Activated CD8-positive, alpha-beta T cell treated with anti-CD3 and anti-CD28 coated beads for 36 hours (primary cell): ENCODE measurements at regions not wholly inside any gene's neighbourhood (a gene's known extent, or its start where the extent isn't known, plus 50 kb on each side); places are given as distances from the start of the nearest gene placed in this dataset.

ENCODE experiments used
- ATAC-seq: fragments of 200-7000 bp; cut with Tn5 transposase; one replicate; pipeline ENCODE4 v1.10.0; 2021; ENCODE audit warnings: mild to moderate bottlenecking, moderate library complexity
- CTCF ChIA-PET: fragments of 350-600 bp; sonication (Branson Sonifier 250); formaldehyde crosslinking; loops from one replicate; lab custom pipeline; 2021; ENCODE audit warnings: antibody characterized with exemption; lab: Charles Lee
- POLR2A ChIA-PET: fragments of 350-600 bp; sonication (Branson Sonifier 250); formaldehyde crosslinking; loops from one replicate; lab custom pipeline; 2021; ENCODE audit warnings: antibody characterized with exemption; lab: Charles Lee
- DNase-seq: peaks from one replicate; pipeline ENCODE4 v3.0.0-alpha.2; 2020
- H3K27ac Mint-ChIP-seq: one replicate; pipeline ENCODE4 v1.8.0; 2021; ENCODE audit warnings: mild to moderate bottlenecking, mixed read lengths
- H3K27me3 Mint-ChIP-seq: one replicate; pipeline ENCODE4 v1.8.0; 2021; ENCODE audit warnings: mixed read lengths
- H3K36me3 Mint-ChIP-seq: one replicate; pipeline ENCODE4 v1.8.0; 2021; ENCODE audit warnings: low read depth, mixed read lengths
- H3K4me1 Mint-ChIP-seq: one replicate; pipeline ENCODE4 v1.8.0; 2021; ENCODE audit warnings: low read depth, mixed read lengths
- H3K4me3 Mint-ChIP-seq: one replicate; pipeline ENCODE4 v1.8.0; 2021; ENCODE audit warnings: mild to moderate bottlenecking, moderate library complexity, mixed read lengths
- H3K9me3 Mint-ChIP-seq: one replicate; pipeline ENCODE4 v1.8.0; 2021; ENCODE audit warnings: mixed read lengths
- intact Hi-C: fragments of 100-400 bp; cut with micrococcal nuclease; formaldehyde crosslinking; loops from one replicate; pipeline ENCODE4 v1.10.0; 2022
- TF ChIP-seq, protein P1 (sequence below): fragments of 200-600 bp; IDR thresholded peaks from one replicate; pipeline ENCODE4 v1.8.0; 2022; ENCODE audit warnings: antibody characterized with exemption, mild to moderate bottlenecking

DNA sequence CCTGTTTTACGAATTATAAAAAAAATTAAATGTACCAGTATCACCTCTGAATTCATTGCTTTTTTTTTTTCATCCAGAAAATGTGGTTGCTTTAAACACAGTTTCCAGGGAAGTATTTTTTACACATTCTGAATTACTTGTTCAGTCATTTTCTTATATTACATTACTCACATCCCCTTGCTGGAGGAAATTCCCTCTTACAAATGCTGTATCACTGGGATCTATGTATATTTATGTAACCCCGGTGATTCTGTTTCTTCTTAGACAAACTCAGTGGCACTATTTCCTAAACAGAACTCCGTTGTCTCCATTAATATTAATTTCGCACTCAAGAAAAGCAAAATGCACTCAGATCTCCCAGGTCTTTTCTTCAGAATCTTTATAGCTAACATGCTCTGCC is 1078.5 kb upstream of the ZEB2 start:
- Mint-ChIP-seq H3K36me3 (no peaks in the 10 kb centered on the region), H3K4me3 (no peak overlapping the region), H3K4me1 (no peaks in the 10 kb centered on the region), H3K27me3 (no peaks in the 10 kb centered on the region), H3K27ac (no peak overlapping the region), H3K9me3 (no peaks in the 10 kb centered on the region)
- ATAC-seq (no peak), DNase-seq (no peak)
- CTCF ChIA-PET: no interaction called here
- intact Hi-C loops: no loop called here
- POLR2A ChIA-PET: no interaction called here
- TF ChIP-seq, protein P1, sequence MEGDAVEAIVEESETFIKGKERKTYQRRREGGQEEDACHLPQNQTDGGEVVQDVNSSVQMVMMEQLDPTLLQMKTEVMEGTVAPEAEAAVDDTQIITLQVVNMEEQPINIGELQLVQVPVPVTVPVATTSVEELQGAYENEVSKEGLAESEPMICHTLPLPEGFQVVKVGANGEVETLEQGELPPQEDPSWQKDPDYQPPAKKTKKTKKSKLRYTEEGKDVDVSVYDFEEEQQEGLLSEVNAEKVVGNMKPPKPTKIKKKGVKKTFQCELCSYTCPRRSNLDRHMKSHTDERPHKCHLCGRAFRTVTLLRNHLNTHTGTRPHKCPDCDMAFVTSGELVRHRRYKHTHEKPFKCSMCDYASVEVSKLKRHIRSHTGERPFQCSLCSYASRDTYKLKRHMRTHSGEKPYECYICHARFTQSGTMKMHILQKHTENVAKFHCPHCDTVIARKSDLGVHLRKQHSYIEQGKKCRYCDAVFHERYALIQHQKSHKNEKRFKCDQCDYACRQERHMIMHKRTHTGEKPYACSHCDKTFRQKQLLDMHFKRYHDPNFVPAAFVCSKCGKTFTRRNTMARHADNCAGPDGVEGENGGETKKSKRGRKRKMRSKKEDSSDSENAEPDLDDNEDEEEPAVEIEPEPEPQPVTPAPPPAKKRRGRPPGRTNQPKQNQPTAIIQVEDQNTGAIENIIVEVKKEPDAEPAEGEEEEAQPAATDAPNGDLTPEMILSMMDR: no peak

- Mint-ChIP-seq H3K4me3 (no peak overlapping the region), H3K27ac (no peak overlapping the region), H3K9me3 (no peaks in the 10 kb centered on the region), H3K27me3 (no peaks in the 10 kb centered on the region), H3K4me1 (no peaks in the 10 kb centered on the region), H3K36me3 (no peaks in the 10 kb centered on the region)
- no peak for DNase-seq
- CTCF ChIA-PET: no interaction called here
- no peak for ATAC-seq
- POLR2A ChIA-PET: no interaction called here
- intact Hi-C loops: no loop called here
- TF ChIP-seq, protein P1: no peak
Measured at GRCh38 chr2:145597809-145598208, 1077.9 kb upstream of the ZEB2 start.

DNA sequence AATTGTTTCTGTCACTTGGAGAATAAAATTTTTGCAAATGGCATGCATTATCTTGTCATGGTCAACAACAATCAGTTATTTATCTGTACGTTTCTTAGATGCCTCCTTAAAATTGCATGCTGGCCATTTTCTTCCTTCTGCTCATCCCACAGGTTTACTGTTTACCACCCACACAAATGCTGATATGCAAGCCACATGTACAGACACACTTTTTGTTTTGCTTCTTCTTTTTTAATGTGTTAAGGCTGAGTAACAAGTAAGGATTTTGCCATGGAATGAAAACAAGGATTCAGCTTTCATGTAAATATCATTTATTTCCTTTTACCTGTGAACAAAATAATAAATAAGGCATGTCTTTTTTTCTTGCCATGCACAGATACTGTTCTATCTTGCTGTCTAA is 1077.1 kb upstream of the ZEB2 start:
- ChIA-PET POLR2A (no interaction called here), CTCF (no interaction called here)
- H3K27me3 Mint-ChIP-seq: no peaks in the 10 kb centered on the region
- H3K36me3 Mint-ChIP-seq: no peaks in the 10 kb centered on the region
- no peaks in the 10 kb centered on the region for H3K9me3 Mint-ChIP-seq
- TF ChIP-seq, protein P1: no peak
- intact Hi-C loops: no loop called here
- H3K4me1 Mint-ChIP-seq: no peaks in the 10 kb centered on the region
- DNase-seq: no peak
- H3K27ac Mint-ChIP-seq: no peak overlapping the region
- ATAC-seq: no peak
- no peak overlapping the region for H3K4me3 Mint-ChIP-seq

GRCh38 chr2:145596416-145596815 is 1076.5 kb upstream of the ZEB2 start:
- no peaks in the 10 kb centered on the region for H3K36me3 Mint-ChIP-seq
- no peaks in the 10 kb centered on the region for H3K27me3 Mint-ChIP-seq
- no peak overlapping the region for H3K4me3 Mint-ChIP-seq
- DNase-seq: no peak
- ChIA-PET CTCF (no interaction called here), POLR2A (no interaction called here)
- TF ChIP-seq, protein P1: no peak
- no peaks in the 10 kb centered on the region for H3K4me1 Mint-ChIP-seq
- no peaks in the 10 kb centered on the region for H3K9me3 Mint-ChIP-seq
- no peak for ATAC-seq
- no peak overlapping the region for H3K27ac Mint-ChIP-seq
- intact Hi-C loops: no loop called here

DNA sequence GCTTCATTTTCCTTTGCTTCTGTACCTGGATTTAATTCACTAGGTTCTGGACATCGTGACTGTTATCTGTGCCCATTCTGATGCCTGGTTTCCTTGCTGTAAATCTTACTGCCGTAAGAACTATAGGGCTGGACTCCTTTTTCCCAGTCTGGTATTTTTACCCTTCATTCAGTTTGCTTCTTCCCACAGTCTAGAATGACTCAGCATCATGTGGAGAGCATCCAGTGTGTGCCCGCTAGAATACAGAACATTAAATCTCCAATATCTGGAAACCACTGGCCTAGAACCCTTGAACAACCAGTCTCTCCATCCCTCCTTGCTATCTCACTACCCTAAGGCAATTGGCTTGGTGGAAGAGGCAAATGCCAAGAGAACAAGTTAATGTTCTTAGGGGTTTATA is 1075.4 kb upstream of the ZEB2 start:
- H3K27me3 Mint-ChIP-seq: no peaks in the 10 kb centered on the region
- H3K9me3 Mint-ChIP-seq: no peaks in the 10 kb centered on the region
- TF ChIP-seq, protein P1: no peak
- H3K4me3 Mint-ChIP-seq: no peak overlapping the region
- H3K4me1 Mint-ChIP-seq: no peaks in the 10 kb centered on the region
- no peak overlapping the region for H3K27ac Mint-ChIP-seq
- ChIA-PET CTCF (no interaction called here), POLR2A (no interaction called here)
- intact Hi-C loops: no loop called here
- no peaks in the 10 kb centered on the region for H3K36me3 Mint-ChIP-seq
- ATAC-seq (no peak), DNase-seq (no peak)
